IMR-90 (cell line): ENCODE measurements at regions not wholly inside any gene's neighbourhood (a gene's known extent, or its start where the extent isn't known, plus 50 kb on each side); places are given as distances from the start of the nearest gene placed in this dataset.

ENCODE experiments used
- ATAC-seq: fragments of 200-7000 bp; cut with Tn5 transposase; 2 replicates; pipeline ENCODE4 v1.9.1; 2020; ENCODE audit warnings: low read depth, mild to moderate bottlenecking, moderate library complexity
- BruUV-seq: library from RNA; stranded (reverse); fragments of 400-500 nt; replicated peaks from 2 replicates; lab custom pipeline; 2021; lab: Mats Ljungman, UMichigan
- CTCF ChIA-PET: fragments of 300-600 bp; formaldehyde crosslinking; extraction: SDS; loops from one replicate; lab custom pipeline; 2021; ENCODE audit warnings: antibody characterized with exemption; lab: Yijun Ruan, JAX
- POLR2A ChIA-PET: fragments of 300-600 bp; sonication (Branson Sonifier 250); formaldehyde crosslinking; loops from one replicate; lab custom pipeline; 2022; ENCODE audit warnings: antibody characterized with exemption; ENCODE audit not compliant: unreplicated experiment; lab: Charles Lee
- DNase-seq: peaks from one replicate; pipeline ENCODE4 v3.0.0; 2013
- H2AFZ ChIP-seq: replicated peaks from 2 replicates; pipeline ENCODE3; 2013; ENCODE audit warnings: low read length, mild to moderate bottlenecking; ENCODE audit not compliant: poor library complexity
- H2AK5ac ChIP-seq: 2 replicates; pipeline ENCODE4 v1.6.1; 2013; ENCODE audit warnings: low read depth, low read length, inconsistent platforms
- H2AK9ac ChIP-seq: replicated peaks from 2 replicates; pipeline ENCODE3; 2013; ENCODE audit warnings: mild to moderate bottlenecking, low read depth, low read length, moderate library complexity; ENCODE audit not compliant: poor library complexity
- H2BK120ac ChIP-seq: 2 replicates; pipeline ENCODE4 v1.6.1; 2013; ENCODE audit warnings: low read depth, low read length, inconsistent platforms
- H2BK15ac ChIP-seq: 3 replicates; pipeline ENCODE4 v1.6.1; 2013; ENCODE audit warnings: low read depth, low read length, inconsistent platforms
- H2BK20ac ChIP-seq: 2 replicates; pipeline ENCODE4 v1.6.1; 2013; ENCODE audit warnings: low read depth, mild to moderate bottlenecking, inconsistent platforms, low read length, moderate library complexity
- H2BK5ac ChIP-seq: 2 replicates; pipeline ENCODE4 v1.6.1; 2013; ENCODE audit warnings: mild to moderate bottlenecking, low read depth, low read length, inconsistent platforms; ENCODE audit not compliant: poor library complexity, severe bottlenecking
- H3K14ac ChIP-seq: replicated peaks from 2 replicates; pipeline ENCODE4 v1.6.1; 2013; ENCODE audit warnings: low read depth, low read length, inconsistent platforms
- H3K18ac ChIP-seq: 2 replicates; pipeline ENCODE4 v1.6.1; 2013; ENCODE audit warnings: low read depth, low read length, control low read depth
- H3K23ac ChIP-seq: 2 replicates; pipeline ENCODE4 v1.6.1; 2013; ENCODE audit warnings: low read depth, low read length, inconsistent platforms
- H3K27ac ChIP-seq: 2 replicates; pipeline ENCODE4 v1.5.1; 2013; ENCODE audit warnings: mild to moderate bottlenecking, control low read depth, low read length; ENCODE audit not compliant: insufficient read depth
- H3K27me3 ChIP-seq: 2 replicates; pipeline ENCODE4 v1.6.1; 2013; ENCODE audit warnings: low read length; ENCODE audit not compliant: control insufficient read depth, insufficient read depth
- H3K36me3 ChIP-seq: 2 replicates; pipeline ENCODE4 v1.6.1; 2013; ENCODE audit warnings: low read length, mixed read lengths; ENCODE audit not compliant: control insufficient read depth, insufficient read depth
- H3K4ac ChIP-seq: 2 replicates; pipeline ENCODE4 v1.6.1; 2013; ENCODE audit warnings: low read depth, low read length, inconsistent platforms
- H3K4me1 ChIP-seq: 2 replicates; pipeline ENCODE4 v1.6.1; 2013; ENCODE audit warnings: low read length, mixed read lengths; ENCODE audit not compliant: control insufficient read depth, insufficient read depth
- H3K4me2 ChIP-seq: 2 replicates; pipeline ENCODE4 v1.6.1; 2013; ENCODE audit warnings: low read depth, mild to moderate bottlenecking, control low read depth, low read length, moderate library complexity
- H3K4me3 ChIP-seq: 2 replicates; pipeline ENCODE4 v1.5.1; 2013; ENCODE audit warnings: low read depth, mild to moderate bottlenecking, control low read depth, low read length, moderate library complexity; ENCODE audit not compliant: insufficient read depth
- H3K56ac ChIP-seq: 2 replicates; pipeline ENCODE4 v1.6.1; 2013; ENCODE audit warnings: low read length, inconsistent platforms; ENCODE audit not compliant: insufficient read depth; ENCODE audit errors: extremely low read depth
- H3K79me1 ChIP-seq, 2 experiments: 2 replicates each; pipeline ENCODE4 v1.6.1; 2013; ENCODE audit warnings: low read length in 2 of 2, inconsistent platforms in 1 of 2, low read depth in 1 of 2
- H3K9ac ChIP-seq: 2 replicates; pipeline ENCODE4 v1.6.1; 2013; ENCODE audit warnings: low read depth, low read length, control low read depth
- H3K9me1 ChIP-seq: 2 replicates; pipeline ENCODE4 v1.6.1; 2013; ENCODE audit warnings: low read length, inconsistent platforms; ENCODE audit not compliant: insufficient read depth
- H3K9me3 ChIP-seq: 2 replicates; pipeline ENCODE4 v1.6.1; 2013; ENCODE audit warnings: low read length; ENCODE audit not compliant: control insufficient read depth, insufficient read depth
- H4K20me1 ChIP-seq: 2 replicates; pipeline ENCODE4 v1.6.1; 2013; ENCODE audit warnings: low read length, inconsistent platforms; ENCODE audit not compliant: insufficient read depth
- H4K5ac ChIP-seq: 2 replicates; pipeline ENCODE4 v1.6.1; 2013; ENCODE audit warnings: mild to moderate bottlenecking, low read depth, low read length, control low read depth
- H4K8ac ChIP-seq, 2 experiments: 2 replicates each; pipeline ENCODE4 v1.6.1; 2013; ENCODE audit warnings: low read depth in 2 of 2, low read length in 2 of 2, control low read depth in 1 of 2, inconsistent platforms in 1 of 2
- H4K91ac ChIP-seq: 2 replicates; pipeline ENCODE4 v1.6.1; 2013; ENCODE audit warnings: low read depth, low read length, inconsistent platforms; ENCODE audit not compliant: insufficient read depth
- CHD1 ChIP-seq: IDR thresholded peaks from 2 replicates; pipeline ENCODE4 v1.6.1; 2012; ENCODE audit warnings: low read depth, low read length, improper control_type of control experiment
- CTCF ChIP-seq: conservative IDR thresholded peaks from 2 replicates; pipeline ENCODE4 v1.5.1; 2012; ENCODE audit warnings: mild to moderate bottlenecking, low read depth, low read length, improper control_type of control experiment
- MAFK ChIP-seq: IDR thresholded peaks from 2 replicates; pipeline ENCODE4 v1.6.1; 2012; ENCODE audit warnings: low read depth, low read length, improper control_type of control experiment
- MAZ ChIP-seq: IDR thresholded peaks from 2 replicates; pipeline ENCODE4 v1.6.1; 2012; ENCODE audit warnings: low read depth, mild to moderate bottlenecking, low read length, improper control_type of control experiment, moderate library complexity, borderline replicate concordance
- MXI1 ChIP-seq: IDR thresholded peaks from 2 replicates; pipeline ENCODE4 v1.6.1; 2012; ENCODE audit warnings: low read depth, mild to moderate bottlenecking, low read length, moderate library complexity, borderline replicate concordance
- POLR2A ChIP-seq: IDR thresholded peaks from 2 replicates; pipeline ENCODE4 v1.6.1; 2012; ENCODE audit warnings: mild to moderate bottlenecking, low read depth, low read length
- RAD21 ChIP-seq: IDR thresholded peaks from 2 replicates; pipeline ENCODE4 v1.6.1; 2012; ENCODE audit warnings: low read length, improper control_type of control experiment
- SMC3 ChIP-seq: fragments of 150-350 bp; IDR thresholded peaks from 2 replicates; pipeline ENCODE4 v1.6.1; 2016; ENCODE audit warnings: low read depth, mild to moderate bottlenecking, antibody characterized with exemption, low read length, moderate library complexity
- USF2 ChIP-seq: fragments of 150-350 bp; IDR thresholded peaks from 2 replicates; pipeline ENCODE4 v1.6.1; 2017; ENCODE audit warnings: mild to moderate bottlenecking, antibody characterized with exemption, low read length, low read depth
- WGBS, 2 experiments: methylation state at CpG; one replicate each; pipeline versions ENCODE4 v1.1.5 to v1.1.7; 2013; ENCODE audit warnings: missing lambda C conversion rate in 2 of 2; ENCODE audit not compliant: insufficient read length in 1 of 2; ENCODE audit errors: extremely low coverage in 2 of 2; 5-methylcytosine and 5-hydroxymethylcytosine counted together
- dilution Hi-C: fragments of 300-500 bp; cut with HindIII; formaldehyde crosslinking; loops from one replicate; pipeline ENCODE4 v1.14.3; 2018; ENCODE audit warnings: low sequenced_read_pairs; ENCODE audit not compliant: unreplicated experiment
- in situ Hi-C: fragments of 300-500 bp; cut with MboI; formaldehyde crosslinking; loops from 3 replicates; pipeline ENCODE4 v1.14.3; 2019; ENCODE audit warnings: low sequenced_read_pairs, inconsistent platforms, mixed read lengths
- intact Hi-C: fragments of 100-400 bp; cut with micrococcal nuclease; formaldehyde crosslinking; loops from 2 replicates; pipeline ENCODE4 v1.10.0; 2022

GRCh38 chr2:194044321-194044720 lies 1612.7 kb upstream of the SLC39A10 start:
- no peak overlapping the region for H3K27ac ChIP-seq
- H3K36me3 ChIP-seq, result no peaks in the 10 kb centered on the region
- H3K79me1 ChIP-seq, result no peaks in the 10 kb centered on the region
- H2AFZ ChIP-seq, result no peak overlapping the region
- H2BK5ac ChIP-seq, result no peak overlapping the region
- no peak overlapping the region for H3K56ac ChIP-seq
- no peaks in the 10 kb centered on the region for H3K9me1 ChIP-seq
- POLR2A ChIA-PET, result no interaction called here
- in situ Hi-C loops (no loop called here), intact Hi-C loops (no loop called here), dilution Hi-C loops (no loop called here)
- DNase-seq (no peak), ATAC-seq (no peak)
- CTCF ChIA-PET, result no interaction called here
- peaks cover 8% of the 10 kb centered on the region for H3K9me3 ChIP-seq
- H4K91ac ChIP-seq, result no peak overlapping the region
- no peak overlapping the region for H2BK120ac ChIP-seq
- no peak overlapping the region for H3K4ac ChIP-seq
- no peak overlapping the region for H2BK20ac ChIP-seq
- H4K8ac ChIP-seq, result no peak overlapping the region
- no peak overlapping the region for H3K9ac ChIP-seq
- H2BK15ac ChIP-seq, result no peak overlapping the region
- no peak overlapping the region for H4K5ac ChIP-seq
- H4K20me1 ChIP-seq, result no peaks in the 10 kb centered on the region
- H3K4me2 ChIP-seq, result no peak overlapping the region
- no TSS peak for BruUV-seq
- no peaks in the 10 kb centered on the region for H3K27me3 ChIP-seq
- H3K23ac ChIP-seq, result no peak overlapping the region
- no peaks in the 10 kb centered on the region for H3K4me1 ChIP-seq
- TF ChIP-seq RAD21, result no peak
- TF ChIP-seq SMC3, result no peak
- no peak for TF ChIP-seq CTCF
- no peak for TF ChIP-seq USF2
- TF ChIP-seq POLR2A, result no peak
- TF ChIP-seq MAZ, result no peak
- TF ChIP-seq CHD1, result no peak
- TF ChIP-seq MAFK, result no peak
- TF ChIP-seq MXI1, result no peak
- no peak overlapping the region for H3K4me3 ChIP-seq
- H2AK5ac ChIP-seq, result no peak overlapping the region
- no CpG with 5 or more reads among the region's 1 CpG for WGBS, 2 experiments
- H3K18ac ChIP-seq, result no peak overlapping the region
- no peak overlapping the region for H3K14ac ChIP-seq
- no peak overlapping the region for H2AK9ac ChIP-seq
